ENCODE measurements at regions not wholly inside any gene's neighbourhood (a gene's known extent, or its start where the extent isn't known, plus 50 kb on each side); places are given as distances from the start of the nearest gene placed in this dataset.

DNA sequence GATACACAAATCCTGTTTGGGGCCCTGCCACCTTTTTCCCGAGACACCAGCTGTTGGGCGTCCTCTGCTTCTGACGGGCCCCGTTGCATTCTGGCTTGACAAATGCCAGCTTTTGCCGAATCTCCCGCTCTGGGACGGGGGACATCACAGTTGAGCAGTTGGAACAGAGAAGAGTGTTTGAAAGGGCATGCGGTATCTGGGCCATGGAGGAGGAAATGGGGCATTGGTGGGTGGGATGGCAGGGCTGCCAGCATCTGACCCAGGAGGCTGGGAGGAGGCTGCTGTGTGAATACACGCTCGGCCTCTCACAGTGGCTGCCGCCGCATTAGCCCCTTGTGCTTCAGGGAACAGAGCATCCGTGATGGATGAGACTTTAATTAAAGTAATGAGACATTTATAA lies 184.3 kb upstream of the TNRC6C start:
- TF ChIP-seq, protein P1, sequence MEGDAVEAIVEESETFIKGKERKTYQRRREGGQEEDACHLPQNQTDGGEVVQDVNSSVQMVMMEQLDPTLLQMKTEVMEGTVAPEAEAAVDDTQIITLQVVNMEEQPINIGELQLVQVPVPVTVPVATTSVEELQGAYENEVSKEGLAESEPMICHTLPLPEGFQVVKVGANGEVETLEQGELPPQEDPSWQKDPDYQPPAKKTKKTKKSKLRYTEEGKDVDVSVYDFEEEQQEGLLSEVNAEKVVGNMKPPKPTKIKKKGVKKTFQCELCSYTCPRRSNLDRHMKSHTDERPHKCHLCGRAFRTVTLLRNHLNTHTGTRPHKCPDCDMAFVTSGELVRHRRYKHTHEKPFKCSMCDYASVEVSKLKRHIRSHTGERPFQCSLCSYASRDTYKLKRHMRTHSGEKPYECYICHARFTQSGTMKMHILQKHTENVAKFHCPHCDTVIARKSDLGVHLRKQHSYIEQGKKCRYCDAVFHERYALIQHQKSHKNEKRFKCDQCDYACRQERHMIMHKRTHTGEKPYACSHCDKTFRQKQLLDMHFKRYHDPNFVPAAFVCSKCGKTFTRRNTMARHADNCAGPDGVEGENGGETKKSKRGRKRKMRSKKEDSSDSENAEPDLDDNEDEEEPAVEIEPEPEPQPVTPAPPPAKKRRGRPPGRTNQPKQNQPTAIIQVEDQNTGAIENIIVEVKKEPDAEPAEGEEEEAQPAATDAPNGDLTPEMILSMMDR (conservative IDR thresholded peaks at IDR 0.05; ENCODE audit: low read depth, low read length): no peak
- TF ChIP-seq EZH2 (IDR thresholded peaks at IDR 0.05; ENCODE audit: low read length, unreplicated experiment): no peak

Measured in PC-3 (cell line).